ENCODE measurements at regions not wholly inside any gene's neighbourhood (a gene's known extent, or its start where the extent isn't known, plus 50 kb on each side); places are given as distances from the start of the nearest gene placed in this dataset.
"Not testable (repeated sequence)": the region's sequence is repeated elsewhere in the genome, so short reads cannot be mapped to it uniquely, and the experiment has no call there.

- H3K4me3 ChIP-seq, result no peak overlapping the region
- no peaks in the 10 kb centered on the region for H3K36me3 ChIP-seq
- DNase-seq (ENCODE audit: low read depth in 1 of 2, low spot score in 2 of 2), result peak in 1 of 2 experiments; percentile 1
- no peaks in the 10 kb centered on the region for H3K27me3 ChIP-seq (replicated peaks)
- H3K4me1 ChIP-seq (replicated peaks), result peaks cover 10% of the 10 kb centered on the region
- H3K9me3 ChIP-seq (replicated peaks), result no peaks in the 10 kb centered on the region
- H3K27ac ChIP-seq, result 0 out of 2 replicates have a peak overlapping the region, but pooled peaks have one; percentile 4
Observed at GRCh38 chr4:124111411-124111810, 601.1 kb downstream of the ANKRD50 start.

DNA sequence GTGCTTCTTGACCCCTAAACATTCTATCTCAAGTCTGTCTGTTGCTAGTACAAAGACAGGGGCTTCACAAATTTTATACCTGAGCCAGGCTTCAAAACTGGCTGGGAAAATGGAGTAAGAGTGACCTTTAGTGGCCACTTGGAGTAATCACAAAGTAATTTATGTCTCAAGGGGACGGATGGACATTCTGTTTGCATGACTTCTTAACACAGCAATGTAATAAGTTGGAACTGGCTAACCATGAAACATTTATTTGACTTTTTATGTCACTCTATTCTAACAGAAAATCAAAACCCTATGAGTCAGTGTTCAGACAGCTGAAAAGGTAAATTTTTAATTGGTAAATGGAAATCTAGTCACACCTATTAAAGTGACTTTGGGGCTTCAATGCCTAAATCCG lies 600.6 kb downstream of the ANKRD50 start:
- DNase-seq (ENCODE audit: low read depth in 1 of 2, low spot score in 2 of 2), result peak in 1 of 2 experiments; percentile 64
- Histone ChIP-seq H3K9me3 (replicated peaks) (no peaks in the 10 kb centered on the region), H3K4me1 (replicated peaks) (peaks cover 10% of the 10 kb centered on the region), H3K27ac (0 out of 2 replicates have a peak overlapping the region, but pooled peaks have one; percentile 4), H3K27me3 (replicated peaks) (no peaks in the 10 kb centered on the region), H3K4me3 (no peak overlapping the region), H3K36me3 (no peaks in the 10 kb centered on the region)

DNA sequence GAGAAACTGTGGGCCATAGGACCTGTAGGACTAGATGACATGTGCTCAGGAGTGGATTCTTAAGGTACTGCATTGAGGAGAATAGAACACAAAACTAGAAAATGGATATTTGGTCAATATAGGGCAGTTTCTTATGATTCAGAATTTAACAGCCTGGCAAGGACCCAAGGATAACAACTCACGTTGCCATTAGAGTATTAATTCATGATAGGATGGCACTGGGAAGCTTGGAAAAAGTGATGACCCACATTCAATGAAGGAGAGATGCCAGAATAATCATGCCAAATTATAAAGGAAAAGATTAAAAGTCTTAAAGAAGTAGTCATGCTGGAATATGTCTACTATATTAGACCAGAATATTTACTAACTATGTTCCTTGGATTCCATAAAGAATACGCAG lies 594.5 kb downstream of the ANKRD50 start:
- H3K4me1 ChIP-seq (replicated peaks), result no peaks in the 10 kb centered on the region
- no peaks in the 10 kb centered on the region for H3K36me3 ChIP-seq
- no peaks in the 10 kb centered on the region for H3K9me3 ChIP-seq (replicated peaks)
- H3K27me3 ChIP-seq (replicated peaks), result no peaks in the 10 kb centered on the region
- H3K27ac ChIP-seq, result no peak overlapping the region
- no peak overlapping the region for H3K4me3 ChIP-seq
- no peak for DNase-seq (ENCODE audit: low read depth in 1 of 2, low spot score in 2 of 2)

DNA sequence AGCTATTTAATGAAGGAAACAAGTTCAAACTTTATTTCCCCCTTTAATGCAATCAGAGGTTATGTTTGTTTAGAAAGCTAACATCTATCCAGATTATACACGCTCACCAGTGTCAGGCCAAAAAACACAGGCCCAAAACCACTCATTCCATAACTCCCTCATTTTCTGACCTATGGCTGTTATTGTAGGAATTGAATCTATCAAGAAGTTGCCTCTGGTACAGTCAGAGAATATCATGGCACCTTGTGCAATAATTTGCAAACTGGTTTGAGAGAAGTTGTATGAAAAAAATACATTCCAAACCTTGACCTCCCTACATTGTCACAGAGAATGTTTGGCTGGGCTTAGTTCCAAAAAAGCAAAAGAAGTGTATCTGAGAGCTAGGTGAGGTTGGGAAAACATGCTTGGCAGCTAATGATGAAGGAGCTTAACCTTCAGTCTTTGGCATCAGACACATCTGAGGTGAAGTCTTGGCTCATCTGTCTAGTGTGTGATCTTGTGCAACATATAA lies 591.0 kb downstream of the ANKRD50 start:
- DNase-seq (ENCODE audit: low read depth in 1 of 2, low spot score in 2 of 2), result no peak
- Histone ChIP-seq H3K27ac (no peak overlapping the region), H3K9me3 (replicated peaks) (no peaks in the 10 kb centered on the region), H3K4me1 (replicated peaks) (no peaks in the 10 kb centered on the region), H3K36me3 (no peaks in the 10 kb centered on the region), H3K4me3 (no peak overlapping the region), H3K27me3 (replicated peaks) (no peaks in the 10 kb centered on the region)

- Histone ChIP-seq H3K4me1 (replicated peaks) (no peaks in the 10 kb centered on the region), H3K4me3 (no peak overlapping the region), H3K27ac (no peak overlapping the region), H3K36me3 (no peaks in the 10 kb centered on the region), H3K27me3 (replicated peaks) (no peaks in the 10 kb centered on the region), H3K9me3 (replicated peaks) (no peaks in the 10 kb centered on the region)
- no peak for DNase-seq (ENCODE audit: low read depth in 1 of 2, low spot score in 2 of 2)
Observed at GRCh38 chr4:124123181-124123580, 589.4 kb downstream of the ANKRD50 start.

GRCh38 chr4:124123721-124124120 lies 588.8 kb downstream of the ANKRD50 start:
- no peaks in the 10 kb centered on the region for H3K27me3 ChIP-seq (replicated peaks)
- H3K27ac ChIP-seq, result no peak overlapping the region
- no peak for DNase-seq (ENCODE audit: low read depth in 1 of 2, low spot score in 2 of 2)
- no peak overlapping the region for H3K4me3 ChIP-seq
- no peaks in the 10 kb centered on the region for H3K36me3 ChIP-seq
- H3K9me3 ChIP-seq (replicated peaks), result no peaks in the 10 kb centered on the region
- no peaks in the 10 kb centered on the region for H3K4me1 ChIP-seq (replicated peaks)

DNA sequence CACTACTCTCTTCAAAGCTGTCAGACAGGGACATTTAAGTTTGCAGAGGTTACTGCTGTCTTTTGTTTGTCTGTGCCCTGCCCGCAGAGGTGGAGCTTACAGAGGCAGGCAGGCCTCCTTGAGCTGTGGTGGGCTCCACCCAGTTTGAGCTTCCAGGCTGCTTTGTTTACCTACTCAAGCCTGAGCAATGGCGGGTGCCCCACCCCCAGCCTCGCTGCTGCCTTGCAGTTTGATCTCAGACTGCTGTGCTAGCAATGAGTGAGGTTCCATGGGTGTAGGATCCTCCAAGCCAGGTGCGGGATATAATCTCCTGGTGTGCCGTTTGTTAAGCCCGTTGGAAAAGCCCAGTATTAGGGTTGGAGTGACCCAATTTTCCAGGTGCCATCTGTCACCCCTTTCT lies 581.2 kb downstream of the ANKRD50 start:
- not testable (repeated sequence) for DNase-seq (ENCODE audit: low read depth in 1 of 2, low spot score in 2 of 2); H3K27ac ChIP-seq; H3K27me3 ChIP-seq (replicated peaks); H3K4me1 ChIP-seq (replicated peaks); H3K4me3 ChIP-seq; H3K36me3 ChIP-seq; H3K9me3 ChIP-seq (replicated peaks)

DNA sequence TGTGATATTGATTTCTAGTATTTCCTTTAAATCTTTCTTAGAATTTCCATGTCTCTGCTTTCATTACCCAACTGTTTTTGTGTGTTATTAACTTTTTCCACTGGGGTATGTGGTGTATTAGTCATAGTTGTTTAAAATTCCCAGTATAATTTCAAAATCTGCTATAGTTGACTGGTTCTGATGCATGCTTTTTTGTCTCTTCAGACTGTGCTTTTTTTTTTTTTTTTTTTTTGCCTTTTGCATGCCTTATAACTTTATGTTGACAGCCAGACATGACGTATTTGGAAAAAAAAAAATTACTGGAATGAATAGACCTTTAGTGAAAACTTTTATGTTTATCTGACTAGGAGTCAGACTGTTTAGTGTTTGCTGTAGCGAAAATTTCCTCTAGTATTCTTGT lies 580.4 kb downstream of the ANKRD50 start:
- DNase-seq (ENCODE audit: low read depth in 1 of 2, low spot score in 2 of 2), result no peak

GRCh38 chr4:124133753-124134152 lies 578.8 kb downstream of the ANKRD50 start:
- Histone ChIP-seq H3K4me1 (replicated peaks) (no peaks in the 10 kb centered on the region), H3K4me3 (no peak overlapping the region), H3K27ac (no peak overlapping the region), H3K27me3 (replicated peaks) (no peaks in the 10 kb centered on the region), H3K9me3 (replicated peaks) (no peaks in the 10 kb centered on the region), H3K36me3 (no peaks in the 10 kb centered on the region)
- no peak for DNase-seq (ENCODE audit: low read depth in 1 of 2, low spot score in 2 of 2)

More for the DNA sequence above, 580.4 kb downstream of the ANKRD50 start:
- Histone ChIP-seq H3K4me3 (no peak overlapping the region), H3K9me3 (replicated peaks) (no peaks in the 10 kb centered on the region), H3K4me1 (replicated peaks) (no peaks in the 10 kb centered on the region), H3K27ac (no peak overlapping the region), H3K36me3 (no peaks in the 10 kb centered on the region), H3K27me3 (replicated peaks) (no peaks in the 10 kb centered on the region)

GRCh38 chr4:124135409-124135813 lies 577.1 kb downstream of the ANKRD50 start:
- H3K27ac ChIP-seq, result no peak overlapping the region
- no peak for DNase-seq (ENCODE audit: low read depth in 1 of 2, low spot score in 2 of 2)

DNA sequence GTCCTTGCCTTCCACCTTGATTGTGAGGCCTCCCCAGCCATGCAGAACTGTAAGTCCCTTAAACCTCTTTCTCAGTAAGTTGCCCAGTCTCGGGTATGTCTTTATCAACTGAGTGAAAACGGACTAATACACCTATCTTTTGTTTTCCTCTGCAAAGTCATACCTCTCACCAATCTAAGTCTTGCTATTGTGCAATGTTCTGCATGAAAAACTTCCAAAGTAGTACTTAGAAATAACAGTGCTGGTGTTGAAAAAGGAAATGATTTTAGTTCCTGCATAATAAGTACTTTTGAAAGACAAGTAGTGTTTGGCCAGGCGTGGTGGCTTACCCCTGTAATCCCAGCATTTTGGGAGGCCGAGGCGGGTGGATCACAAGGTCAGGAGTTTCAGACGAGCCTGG lies 573.5 kb downstream of the ANKRD50 start:
- Histone ChIP-seq H3K4me3 (no peak overlapping the region), H3K9me3 (replicated peaks) (no peaks in the 10 kb centered on the region), H3K36me3 (no peaks in the 10 kb centered on the region), H3K27ac (no peak overlapping the region), H3K27me3 (replicated peaks) (no peaks in the 10 kb centered on the region), H3K4me1 (replicated peaks) (no peaks in the 10 kb centered on the region)
- DNase-seq (ENCODE audit: low read depth in 1 of 2, low spot score in 2 of 2), result no peak

More at GRCh38 chr4:124135409-124135813, 577.1 kb downstream of the ANKRD50 start:
- H3K27me3 ChIP-seq (replicated peaks), result no peaks in the 10 kb centered on the region
- H3K4me1 ChIP-seq (replicated peaks), result no peaks in the 10 kb centered on the region
- H3K4me3 ChIP-seq, result no peak overlapping the region
- H3K36me3 ChIP-seq, result no peaks in the 10 kb centered on the region
- no peaks in the 10 kb centered on the region for H3K9me3 ChIP-seq (replicated peaks)

GRCh38 chr4:124143632-124144031 lies 568.9 kb downstream of the ANKRD50 start:
- no peaks in the 10 kb centered on the region for H3K27me3 ChIP-seq (replicated peaks)
- no peak overlapping the region for H3K4me3 ChIP-seq
- no peaks in the 10 kb centered on the region for H3K36me3 ChIP-seq
- no peaks in the 10 kb centered on the region for H3K4me1 ChIP-seq (replicated peaks)
- DNase-seq (ENCODE audit: low read depth in 1 of 2, low spot score in 2 of 2), result no peak
- no peaks in the 10 kb centered on the region for H3K9me3 ChIP-seq (replicated peaks)
- no peak overlapping the region for H3K27ac ChIP-seq

DNA sequence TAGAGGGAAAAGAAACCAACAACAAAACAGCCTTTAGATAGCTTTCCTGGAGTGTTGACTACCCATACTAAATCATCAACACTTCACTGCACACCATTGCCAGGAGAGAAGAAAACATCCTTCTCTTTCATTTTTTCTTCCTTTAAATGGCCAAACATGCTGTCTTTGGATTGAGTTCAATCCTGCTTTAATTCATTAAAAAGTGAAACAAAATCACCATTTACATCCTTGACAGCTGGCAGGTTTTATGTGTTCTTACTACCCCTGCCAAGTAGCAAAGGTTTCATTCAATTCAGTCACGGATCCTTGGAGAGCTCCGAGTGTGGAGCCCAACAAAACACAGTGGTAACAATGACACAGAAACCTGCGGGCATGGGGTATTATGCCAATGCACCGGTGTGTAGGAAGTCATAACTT lies 568.3 kb downstream of the ANKRD50 start:
- Histone ChIP-seq H3K9me3 (replicated peaks) (no peaks in the 10 kb centered on the region), H3K4me3 (no peak overlapping the region), H3K27ac (no peak overlapping the region), H3K36me3 (no peaks in the 10 kb centered on the region), H3K27me3 (replicated peaks) (no peaks in the 10 kb centered on the region), H3K4me1 (replicated peaks) (no peaks in the 10 kb centered on the region)
- no peak for DNase-seq (ENCODE audit: low read depth in 1 of 2, low spot score in 2 of 2)

DNA sequence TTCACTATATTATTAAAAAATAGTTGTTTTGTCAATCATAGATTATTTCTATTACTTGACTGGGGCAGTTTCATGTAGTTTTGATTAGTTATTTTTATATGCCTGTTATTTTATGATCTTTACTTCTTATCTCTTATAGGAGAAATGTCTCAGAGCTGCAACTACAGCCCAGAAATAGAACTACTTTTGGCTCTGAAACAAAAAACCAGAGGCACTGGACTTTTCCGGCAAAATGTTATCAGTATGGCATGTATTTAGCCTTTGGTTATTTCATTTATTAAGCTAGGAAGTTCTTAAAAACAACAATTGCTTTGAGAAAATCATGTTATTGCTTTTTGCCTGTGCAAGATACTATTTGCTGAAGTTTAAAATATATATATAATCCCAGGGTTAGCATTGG lies 566.5 kb downstream of the ANKRD50 start:
- Histone ChIP-seq H3K27me3 (replicated peaks) (no peaks in the 10 kb centered on the region), H3K27ac (no peak overlapping the region), H3K36me3 (no peaks in the 10 kb centered on the region), H3K9me3 (replicated peaks) (no peaks in the 10 kb centered on the region), H3K4me1 (replicated peaks) (no peaks in the 10 kb centered on the region), H3K4me3 (no peak overlapping the region)
- no peak for DNase-seq (ENCODE audit: low read depth in 1 of 2, low spot score in 2 of 2)

DNA sequence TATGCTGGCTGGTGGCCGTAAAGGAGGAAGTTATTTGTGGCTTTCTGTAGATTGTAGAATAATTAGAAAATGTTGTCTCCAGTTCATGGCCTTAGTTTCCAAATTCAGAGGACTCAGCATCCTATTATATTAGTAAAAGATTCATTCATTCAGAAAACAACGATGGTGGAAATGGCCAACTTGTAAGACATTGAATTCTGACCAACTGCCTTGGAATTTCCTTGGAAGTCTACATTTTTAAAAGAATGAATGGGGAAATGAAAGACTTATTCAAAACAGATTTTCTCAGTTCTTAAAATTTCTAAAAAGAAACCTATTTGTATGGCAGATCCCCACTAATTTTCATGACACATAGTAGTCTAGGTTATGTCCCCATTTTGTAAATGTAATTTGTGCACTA lies 561.5 kb downstream of the ANKRD50 start:
- H3K4me1 ChIP-seq (replicated peaks), result no peaks in the 10 kb centered on the region
- H3K27ac ChIP-seq, result no peak overlapping the region
- H3K27me3 ChIP-seq (replicated peaks), result no peaks in the 10 kb centered on the region
- no peak overlapping the region for H3K4me3 ChIP-seq
- H3K9me3 ChIP-seq (replicated peaks), result no peaks in the 10 kb centered on the region
- no peaks in the 10 kb centered on the region for H3K36me3 ChIP-seq
- no peak for DNase-seq (ENCODE audit: low read depth in 1 of 2, low spot score in 2 of 2)

All from SJSA1 (cell line).